NCI-H460 (cell line): ENCODE measurements at regions not wholly inside any gene's neighbourhood (a gene's known extent, or its start where the extent isn't known, plus 50 kb on each side); places are given as distances from the start of the nearest gene placed in this dataset.
"Not testable (repeated sequence)": the region's sequence is repeated elsewhere in the genome, so short reads cannot be mapped to it uniquely, and the experiment has no call there.

Experiments
- DNase-seq: peaks from one replicate; pipeline ENCODE4 v3.0.0-alpha.2; 2016; ENCODE audit warnings: low read depth; ENCODE audit errors: extremely low read depth

DNA sequence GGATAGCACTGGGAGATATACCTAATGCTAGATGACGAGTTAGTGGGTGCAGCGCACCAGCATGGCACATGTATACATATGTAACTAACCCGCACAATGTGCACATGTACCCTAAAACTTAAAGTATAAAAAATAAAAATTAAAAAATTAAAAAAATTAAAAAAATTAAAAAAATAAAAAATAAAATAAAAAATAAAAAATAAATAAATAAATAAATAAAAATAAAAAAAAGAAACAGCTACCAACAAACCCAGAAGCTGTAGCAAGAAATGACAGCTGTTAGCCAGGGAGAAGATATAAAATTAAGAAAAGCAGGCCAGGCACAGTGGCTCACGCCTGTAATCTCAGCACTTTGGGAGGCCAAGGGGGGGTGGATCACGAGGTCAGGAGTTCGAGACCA, 361.3 kb upstream of the ATP11B start:
- not testable (repeated sequence) for DNase-seq

DNA sequence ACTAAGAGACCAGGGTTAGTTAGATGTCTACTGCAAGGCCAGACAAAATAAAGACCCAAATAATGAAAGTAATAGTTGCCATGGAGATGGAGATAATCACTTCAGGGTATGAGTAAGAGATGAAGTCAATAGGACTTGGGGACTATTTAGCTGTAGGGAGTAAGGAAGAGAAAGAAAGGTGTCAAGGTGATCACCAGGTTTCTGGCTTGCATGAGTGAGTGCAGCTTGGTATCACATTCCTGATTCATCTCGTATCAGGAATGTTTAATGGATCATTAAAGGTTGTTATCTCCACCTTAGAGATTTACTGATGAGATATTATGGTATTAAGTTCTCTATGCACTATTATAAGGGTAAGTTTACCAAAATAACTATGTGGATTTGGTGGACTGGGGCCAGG, 357.4 kb upstream of the ATP11B start:
- DNase-seq = no peak

GRCh38 chr3:182436547-182436946, 356.8 kb upstream of the ATP11B start:
- DNase-seq = no peak

- DNase-seq = no peak
Observed at GRCh38 chr3:182438398-182438797, 354.9 kb upstream of the ATP11B start.

GRCh38 chr3:182440101-182440500, 353.2 kb upstream of the ATP11B start:
- DNase-seq = no peak

DNA sequence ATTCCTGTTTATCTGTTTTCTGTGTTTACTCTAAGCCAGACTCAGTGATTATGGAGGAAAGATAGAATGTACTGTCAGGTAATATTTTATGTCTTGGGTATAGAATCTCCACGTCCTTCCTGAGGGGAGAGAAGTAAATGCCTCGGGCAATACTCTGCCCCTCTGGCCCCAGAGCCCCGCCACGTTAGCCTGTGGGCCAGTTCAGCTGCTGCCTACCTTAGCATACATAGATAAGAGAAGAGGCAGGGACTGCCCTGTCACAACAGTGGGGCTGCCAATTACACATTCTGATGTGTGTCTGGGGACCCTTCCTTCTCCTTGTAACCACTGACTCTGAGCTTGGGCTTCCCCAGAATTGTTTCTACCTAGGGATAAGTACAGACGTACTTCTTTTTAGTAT, 347.7 kb upstream of the ATP11B start:
- no peak for DNase-seq

DNA sequence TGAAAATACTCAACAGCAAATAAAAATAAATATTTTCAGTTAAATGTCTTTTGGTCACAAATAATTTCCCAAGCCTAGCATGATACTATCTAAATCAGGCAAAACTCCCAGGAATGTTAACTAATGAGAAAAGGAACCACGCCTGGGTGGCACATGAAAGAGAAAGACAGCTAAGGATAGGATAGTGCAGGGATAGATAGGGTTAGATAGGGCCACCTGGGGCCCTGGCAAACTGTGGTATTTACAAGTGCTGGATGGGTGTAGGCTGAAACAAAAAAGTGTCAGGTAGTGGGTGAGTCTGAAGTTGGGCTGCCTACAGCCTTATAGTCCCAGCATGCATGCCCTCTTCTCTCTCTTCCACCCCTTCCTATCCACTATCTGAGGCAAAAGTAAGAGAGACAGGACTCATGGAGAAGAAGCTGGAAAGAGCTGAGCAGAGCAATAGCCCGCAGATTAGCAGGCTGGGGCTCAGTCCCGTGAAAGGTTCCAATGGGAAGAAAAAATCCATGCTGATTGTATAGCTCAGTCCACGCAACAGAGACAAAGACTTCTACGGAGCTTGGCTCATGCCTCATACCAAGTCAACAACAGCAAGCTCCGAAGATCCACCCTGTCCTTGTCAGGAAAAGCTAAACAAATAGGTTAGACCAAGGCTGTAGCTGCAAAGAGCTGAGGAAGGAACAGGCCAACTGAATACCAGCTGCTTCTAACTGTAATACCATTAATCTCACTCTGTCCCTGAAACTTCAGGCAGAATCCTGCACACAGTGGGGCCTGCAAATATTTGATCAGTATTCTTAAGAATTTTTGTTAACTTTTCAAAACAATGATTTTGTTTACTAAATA, 342.1 kb upstream of the ATP11B start:
- DNase-seq = no peak

DNA sequence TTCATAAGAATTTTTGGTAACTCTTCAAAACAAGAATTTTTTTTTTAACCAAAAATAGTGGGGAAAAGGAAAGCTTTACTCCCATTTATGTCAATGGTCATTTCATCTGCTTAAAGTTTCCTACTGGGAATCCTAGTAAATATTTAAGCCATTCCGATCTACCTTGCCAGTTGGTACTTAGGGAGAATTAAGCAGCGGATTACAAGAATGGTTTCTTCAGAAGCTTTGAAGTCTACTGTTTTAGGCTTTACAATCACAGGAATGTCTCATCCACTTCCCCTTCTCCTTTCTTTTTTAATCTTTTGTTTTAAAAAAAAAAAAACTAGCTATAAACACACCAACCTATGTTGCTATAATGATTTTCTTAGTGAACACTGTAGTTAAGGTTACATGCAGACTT, 341.4 kb upstream of the ATP11B start:
- DNase-seq = no peak

- DNase-seq = no peak
Observed at GRCh38 chr3:182455011-182455410, 338.3 kb upstream of the ATP11B start.

DNA sequence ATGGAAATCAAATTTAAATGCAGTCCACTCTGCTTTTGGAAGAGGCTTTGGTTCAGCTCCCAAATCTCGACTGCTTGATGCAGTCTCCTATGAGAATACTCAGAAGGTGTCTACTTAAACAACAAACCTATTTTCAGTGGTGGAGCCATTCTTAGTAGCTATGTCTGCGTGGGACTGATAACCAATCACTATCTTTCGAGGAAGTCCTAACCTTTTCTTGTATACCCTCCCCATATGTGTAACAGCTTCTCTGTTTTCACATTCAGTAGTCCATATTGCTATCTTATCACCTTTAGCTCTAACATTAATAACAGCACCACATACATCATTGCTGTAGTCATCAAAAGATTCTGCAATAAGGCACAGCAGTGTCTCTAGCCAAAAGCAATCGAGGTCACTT, 333.0 kb upstream of the ATP11B start:
- no peak for DNase-seq

GRCh38 chr3:182462152-182462551, 331.2 kb upstream of the ATP11B start:
- no peak for DNase-seq

- no peak for DNase-seq
Observed at GRCh38 chr3:182464513-182465145, 328.7 kb upstream of the ATP11B start.

DNA sequence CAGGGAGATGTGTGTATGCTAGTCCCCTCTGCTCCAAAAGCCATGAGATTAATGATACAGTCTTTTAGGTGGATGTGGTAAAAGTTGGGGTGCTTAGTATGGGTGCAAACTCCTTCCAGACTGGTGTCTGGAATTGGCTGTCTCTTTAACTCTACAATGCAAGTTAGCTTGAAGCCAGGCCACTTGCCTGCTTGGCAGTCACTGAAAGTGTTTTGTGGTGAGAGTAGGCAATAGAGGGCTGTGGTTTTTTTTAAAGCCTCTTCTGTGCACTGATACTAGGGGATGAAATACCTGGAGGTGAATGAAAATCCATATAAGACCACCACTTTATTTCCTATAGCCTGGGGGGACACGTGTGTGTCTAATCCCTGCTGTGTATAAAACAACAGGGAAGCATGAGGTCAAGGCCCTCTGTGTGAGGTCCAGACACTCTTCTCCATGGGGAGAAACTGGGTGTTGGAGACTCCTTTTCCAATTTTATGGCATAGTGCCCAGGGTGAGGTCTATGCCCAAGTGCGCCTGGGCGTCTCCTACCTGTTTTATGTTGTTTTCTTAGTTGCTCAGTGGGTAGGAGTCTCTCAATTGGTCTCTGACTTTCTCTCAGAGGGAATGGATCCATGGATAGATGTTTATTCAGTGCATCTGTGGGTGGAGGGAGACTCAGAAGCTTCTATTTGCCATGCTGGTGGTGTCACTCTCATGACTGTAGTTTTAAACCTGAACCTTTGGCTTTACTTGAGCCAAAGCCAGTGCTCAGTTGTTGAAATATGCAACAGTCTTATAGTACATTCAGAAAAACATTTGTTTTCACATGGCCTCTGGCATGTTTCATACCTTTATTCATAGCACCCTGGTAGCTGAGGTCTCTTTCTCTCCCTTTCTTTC, 327.8 kb upstream of the ATP11B start:
- no peak for DNase-seq

DNA sequence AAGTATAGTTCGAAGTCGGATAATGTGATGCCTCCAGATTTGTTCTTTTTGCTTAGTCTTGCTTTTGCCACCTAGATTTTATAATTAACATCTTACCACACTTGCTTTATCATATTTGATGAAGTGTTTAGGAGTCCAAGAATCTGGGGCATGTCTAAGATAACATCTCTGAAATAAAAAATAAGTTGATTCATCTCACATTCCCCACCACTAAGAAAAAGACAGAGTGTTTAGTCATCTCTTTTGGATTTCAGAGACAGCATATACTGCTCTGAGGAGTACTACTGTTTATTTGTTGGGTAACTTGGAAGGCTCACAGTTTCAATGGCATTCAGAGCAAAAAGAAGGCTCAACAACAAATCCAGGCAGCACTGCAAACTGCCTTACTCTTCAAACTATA, 324.2 kb upstream of the ATP11B start:
- DNase-seq = no peak

DNA sequence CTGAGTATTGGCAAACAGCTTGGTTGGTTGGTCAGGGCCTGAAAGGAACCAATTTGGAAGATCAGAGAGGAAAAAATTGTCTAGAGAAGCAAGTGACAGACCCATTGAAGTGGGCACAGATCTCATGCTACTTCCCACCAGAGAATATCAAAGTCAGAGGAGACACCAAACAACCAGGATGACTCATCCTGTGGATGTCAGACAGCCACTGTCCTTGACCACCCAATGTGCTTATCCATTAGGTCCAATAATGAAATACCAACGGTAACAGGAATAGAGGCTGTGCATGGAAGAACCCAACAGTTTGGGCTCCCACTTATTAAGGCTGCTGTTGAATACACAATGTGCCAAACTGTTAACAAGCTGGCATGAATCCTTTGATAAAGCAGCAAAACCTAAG, 323.1 kb upstream of the ATP11B start:
- DNase-seq = no peak

DNA sequence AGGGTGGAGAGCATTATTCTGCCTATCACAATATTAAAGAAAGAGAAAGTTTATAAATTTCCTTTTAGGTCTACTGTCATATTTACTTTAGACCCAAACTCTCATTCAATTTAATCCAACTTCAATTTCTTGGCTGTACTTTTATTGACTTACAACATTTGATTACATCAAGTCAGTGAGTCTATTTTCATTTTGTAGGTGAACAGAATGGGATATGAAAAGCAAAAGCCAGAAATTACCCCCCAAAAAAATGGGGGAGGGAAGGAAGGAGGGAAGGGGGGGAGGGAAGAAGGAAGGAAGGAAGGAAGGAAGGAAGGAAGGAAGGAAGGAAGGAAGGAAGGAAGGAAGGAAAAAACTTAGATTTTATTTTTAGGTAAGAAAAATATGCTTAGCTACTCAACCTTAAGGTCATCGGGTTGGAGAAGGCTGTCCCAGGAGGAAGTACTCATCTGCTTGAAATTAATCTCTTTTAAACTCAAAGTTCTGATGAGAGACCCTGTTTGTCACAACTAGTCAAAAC, 320.1 kb upstream of the ATP11B start:
- no peak for DNase-seq

- DNase-seq = no peak
Observed at GRCh38 chr3:182478369-182478768, 314.9 kb upstream of the ATP11B start.

- DNase-seq = no peak
Observed at GRCh38 chr3:182479419-182480336, 313.6 kb upstream of the ATP11B start.

DNA sequence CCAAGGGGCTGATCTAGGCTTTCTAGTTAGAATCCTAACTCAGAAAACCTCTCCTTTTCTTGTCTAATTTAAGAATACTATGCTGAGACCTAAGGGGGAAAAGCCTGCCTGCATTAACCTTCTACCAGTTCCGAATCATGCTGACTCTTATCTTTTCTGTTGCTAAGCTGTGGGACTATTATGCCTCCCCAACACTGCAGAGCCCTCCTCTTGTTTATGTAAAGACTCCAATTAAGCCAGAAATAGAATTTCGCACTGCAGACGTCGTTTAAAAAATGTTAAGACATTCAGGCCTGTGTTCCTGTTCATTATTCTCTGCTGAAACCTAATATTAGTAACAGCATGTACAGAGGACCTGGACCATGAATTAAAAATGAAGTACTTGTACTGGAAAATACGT, 310.6 kb upstream of the ATP11B start:
- DNase-seq = no peak

GRCh38 chr3:182484682-182485081, 308.6 kb upstream of the ATP11B start:
- DNase-seq = no peak
